Gastroesophageal sphincter (tissue), 4 donors: ENCODE measurements at regions not wholly inside any gene's neighbourhood (a gene's known extent, or its start where the extent isn't known, plus 50 kb on each side); places are given as distances from the start of the nearest gene placed in this dataset.

Experiments
- ATAC-seq: fragments of 150-250 bp; one replicate; pipeline ENCODE4 v1.9.1; 2016; ENCODE audit warnings: mild to moderate bottlenecking, moderate library complexity
- H3K27ac ChIP-seq, 4 donors: fragments of 200-600 bp; sonication (generic) in 3 of 4; 1 replicate in 3 of 4; 2 replicates in 1 of 4; pipeline ENCODE4 v1.5.1; 2016 to 2019
- H3K27me3 ChIP-seq: fragments of 200-600 bp; sonication (generic); one replicate; pipeline ENCODE4 v1.5.1; 2019
- H3K36me3 ChIP-seq, 2 donors: fragments of 200-600 bp; sonication (generic); one replicate each; pipeline ENCODE4 v1.5.1; 2019; ENCODE audit warnings: control low read depth in 1 of 2
- H3K4me1 ChIP-seq, 3 donors: fragments of 200-600 bp; sonication (generic); 1 replicate in 2 of 3; 2 replicates in 1 of 3; pipeline ENCODE4 v1.5.1; 2016 to 2019; ENCODE audit warnings: control low read depth in 2 of 3
- H3K4me3 ChIP-seq, 2 donors: fragments of 200-600 bp; sonication (generic); one replicate each; pipeline ENCODE4 v1.5.1; 2019; ENCODE audit warnings: mild to moderate bottlenecking in 1 of 2, moderate library complexity in 1 of 2
- H3K9me3 ChIP-seq, 3 donors: fragments of 200-600 bp; sonication (generic); one replicate each; pipeline ENCODE4 v1.5.1; 2017 to 2019; ENCODE audit warnings: control low read depth in 2 of 3
- CTCF ChIP-seq, 4 experiments: fragments of 200-600 bp in 2 of 4; fragments of 450-650 bp in 2 of 4; sonication (generic) in 1 of 4; IDR thresholded peaks; one replicate each; pipeline ENCODE4 v1.5.1; 2017 to 2019; ENCODE audit warnings: antibody characterized with exemption in 4 of 4, mild to moderate bottlenecking in 2 of 4, moderate library complexity in 2 of 4
- EP300 ChIP-seq: sonication (generic); formaldehyde crosslinking; IDR thresholded peaks from one replicate; pipeline ENCODE4 v1.6.1; 2017; ENCODE audit warnings: antibody characterized with exemption, mild to moderate bottlenecking
- POLR2A ChIP-seq, 2 donors: fragments of 450-650 bp; IDR thresholded peaks; one replicate each; pipeline ENCODE4 v1.6.1; 2017; ENCODE audit warnings: antibody characterized with exemption in 2 of 2, mild to moderate bottlenecking in 2 of 2, moderate library complexity in 1 of 2
- POLR2AphosphoS5 ChIP-seq: sonication (generic); formaldehyde crosslinking; IDR thresholded peaks from one replicate; pipeline ENCODE4 v1.6.1; 2017; ENCODE audit warnings: antibody characterized with exemption
- WGBS, 2 donors: methylation state at CpG; one replicate each; pipeline ENCODE4 v1.1.5; 2018; ENCODE audit warnings: low coverage in 1 of 2; 5-methylcytosine and 5-hydroxymethylcytosine counted together

GRCh38 chr20:48155268-48155667, 370.0 kb upstream of the SULF2 start:
- TF ChIP-seq POLR2AphosphoS5 (no peak), CTCF (IDR thresholded peaks at IDR 0.05) (no peak), POLR2A (IDR thresholded peaks at IDR 0.05) (no peak), EP300 (no peak)
- ATAC-seq: no peak
- Histone ChIP-seq H3K36me3 (no peaks in the 10 kb centered on the region), H3K27ac (no peak overlapping the region), H3K27me3 (no peaks in the 10 kb centered on the region), H3K9me3 (peaks cover 0 to 7% (median 0%) of the 10 kb centered on the region in 3 donors), H3K4me1 (no peaks in the 10 kb centered on the region), H3K4me3 (no peak overlapping the region)
- 60% methylated on average over 1 of the region's 9 CpGs; no CpG with 5 or more reads in 1 of the 2 donors for WGBS, 2 donors

- H3K9me3 ChIP-seq: peaks cover 0 to 7% (median 0%) of the 10 kb centered on the region in 3 donors
- no peaks in the 10 kb centered on the region for H3K27me3 ChIP-seq
- 76 to 87% methylated on average over 8 to 9 of the region's 14 CpGs for WGBS, 2 donors
- no peak overlapping the region for H3K27ac ChIP-seq
- H3K4me1 ChIP-seq: no peaks in the 10 kb centered on the region
- H3K36me3 ChIP-seq: no peaks in the 10 kb centered on the region
- no peak for TF ChIP-seq EP300
- TF ChIP-seq CTCF (IDR thresholded peaks at IDR 0.05): no peak
- TF ChIP-seq POLR2A (IDR thresholded peaks at IDR 0.05): no peak
- TF ChIP-seq POLR2AphosphoS5: no peak
- H3K4me3 ChIP-seq: no peak overlapping the region
- no peak for ATAC-seq
Observed at GRCh38 chr20:48154040-48154765, 368.9 kb upstream of the SULF2 start.

GRCh38 chr20:48153523-48153922, 368.2 kb upstream of the SULF2 start:
- WGBS, 2 donors: 45 to 58% methylated on average over 2 to 3 of the region's 3 CpGs
- H3K27ac ChIP-seq: no peak overlapping the region
- no peaks in the 10 kb centered on the region for H3K4me1 ChIP-seq
- H3K4me3 ChIP-seq: no peak overlapping the region
- TF ChIP-seq POLR2A (IDR thresholded peaks at IDR 0.05) (no peak), POLR2AphosphoS5 (no peak), CTCF (IDR thresholded peaks at IDR 0.05) (no peak), EP300 (no peak)
- no peaks in the 10 kb centered on the region for H3K27me3 ChIP-seq
- H3K9me3 ChIP-seq: peaks cover 0 to 7% (median 0%) of the 10 kb centered on the region in 3 donors
- no peaks in the 10 kb centered on the region for H3K36me3 ChIP-seq
- no peak for ATAC-seq

- H3K27me3 ChIP-seq: no peaks in the 10 kb centered on the region
- H3K4me3 ChIP-seq: no peak overlapping the region
- H3K4me1 ChIP-seq: no peaks in the 10 kb centered on the region
- peaks cover 0 to 7% (median 0%) of the 10 kb centered on the region in 3 donors for H3K9me3 ChIP-seq
- H3K36me3 ChIP-seq: no peaks in the 10 kb centered on the region
- whole genome bisulfite sequencing, 2 donors: 87 to 88% methylated on average over 5 to 6 of the region's 10 CpGs
- no peak for ATAC-seq
- TF ChIP-seq CTCF (IDR thresholded peaks at IDR 0.05): no peak
- no peak for TF ChIP-seq POLR2AphosphoS5
- no peak for TF ChIP-seq EP300
- no peak for TF ChIP-seq POLR2A (IDR thresholded peaks at IDR 0.05)
- H3K27ac ChIP-seq: no peak overlapping the region
Observed at GRCh38 chr20:48153103-48153502, 367.8 kb upstream of the SULF2 start.

GRCh38 chr20:48150568-48150967, 365.3 kb upstream of the SULF2 start:
- no peak overlapping the region for H3K27ac ChIP-seq
- no peaks in the 10 kb centered on the region for H3K4me1 ChIP-seq
- no peaks in the 10 kb centered on the region for H3K27me3 ChIP-seq
- TF ChIP-seq EP300: no peak
- TF ChIP-seq POLR2AphosphoS5: no peak
- TF ChIP-seq POLR2A (IDR thresholded peaks at IDR 0.05): no peak
- TF ChIP-seq CTCF (IDR thresholded peaks at IDR 0.05): no peak
- H3K36me3 ChIP-seq: no peaks in the 10 kb centered on the region
- no peak overlapping the region for H3K4me3 ChIP-seq
- 97% methylated on average over 3 of the region's 7 CpGs; no CpG with 5 or more reads in 1 of the 2 donors for WGBS, 2 donors
- no peak for ATAC-seq
- no peaks in the 10 kb centered on the region for H3K9me3 ChIP-seq
